ENCODE measurements at regions not wholly inside any gene's neighbourhood (a gene's known extent, or its start where the extent isn't known, plus 50 kb on each side); places are given as distances from the start of the nearest gene placed in this dataset.
"Not testable (repeated sequence)": the region's sequence is repeated elsewhere in the genome, so short reads cannot be mapped to it uniquely, and the experiment has no call there.

GRCh38 chr1:79781261-79781660 lies 774.7 kb upstream of the ADGRL4 start:
- DNase-seq = no peak

GRCh38 chr1:79777481-79778219 lies 771.1 kb upstream of the ADGRL4 start:
- DNase-seq = no peak

- no peak for DNase-seq
Observed at GRCh38 chr1:79775402-79775801, 768.9 kb upstream of the ADGRL4 start.

GRCh38 chr1:79773385-79773784 lies 766.9 kb upstream of the ADGRL4 start:
- no peak for DNase-seq

GRCh38 chr1:79762461-79762860 lies 755.9 kb upstream of the ADGRL4 start:
- DNase-seq = no peak

- DNase-seq = no peak
Observed at GRCh38 chr1:79760531-79760930, 754.0 kb upstream of the ADGRL4 start.

- DNase-seq = no peak
Observed at GRCh38 chr1:79749607-79750006, 743.1 kb upstream of the ADGRL4 start.

GRCh38 chr1:79745929-79746328 lies 739.4 kb upstream of the ADGRL4 start:
- DNase-seq = no peak

- no peak for DNase-seq
Observed at GRCh38 chr1:79744746-79745145, 738.2 kb upstream of the ADGRL4 start.

GRCh38 chr1:79741720-79742421 lies 735.3 kb upstream of the ADGRL4 start:
- DNase-seq = no peak

GRCh38 chr1:79738101-79738500 lies 731.6 kb upstream of the ADGRL4 start:
- DNase-seq = no peak

GRCh38 chr1:79737193-79737592 lies 730.7 kb upstream of the ADGRL4 start:
- no peak for DNase-seq

GRCh38 chr1:79732950-79733349 lies 726.4 kb upstream of the ADGRL4 start:
- DNase-seq = no peak

GRCh38 chr1:79726911-79727310 lies 720.4 kb upstream of the ADGRL4 start:
- no peak for DNase-seq

- DNase-seq = no peak
Observed at GRCh38 chr1:79726321-79726720, 719.8 kb upstream of the ADGRL4 start.

- no peak for DNase-seq
Observed at GRCh38 chr1:79716447-79716846, 709.9 kb upstream of the ADGRL4 start.

GRCh38 chr1:79714664-79715063 lies 708.1 kb upstream of the ADGRL4 start:
- no peak for DNase-seq

GRCh38 chr1:79711001-79711431 lies 704.5 kb upstream of the ADGRL4 start:
- no peak for DNase-seq

GRCh38 chr1:79708646-79709265 lies 702.2 kb upstream of the ADGRL4 start:
- DNase-seq = no peak

- DNase-seq = no peak
Observed at GRCh38 chr1:79705218-79705617, 698.7 kb upstream of the ADGRL4 start.

- DNase-seq = no peak
Observed at GRCh38 chr1:79704067-79704466, 697.5 kb upstream of the ADGRL4 start.

GRCh38 chr1:79702336-79702999 lies 695.9 kb upstream of the ADGRL4 start:
- not testable (repeated sequence) for DNase-seq

GRCh38 chr1:79695138-79695537 lies 688.6 kb upstream of the ADGRL4 start:
- no peak for DNase-seq

- DNase-seq = no peak
Observed at GRCh38 chr1:79694241-79694640, 687.7 kb upstream of the ADGRL4 start.

Data from retina (tissue), 1 donor.